DMS114 treated with DMSO at 0.1 percent for 48 hours (cell line): ENCODE measurements at regions not wholly inside any gene's neighbourhood (a gene's known extent, or its start where the extent isn't known, plus 50 kb on each side); places are given as distances from the start of the nearest gene placed in this dataset.
A peak's percentile ranks its signal among the peaks of the same experiment; 100 is the strongest.
"Not testable (repeated sequence)": the region's sequence is repeated elsewhere in the genome, so short reads cannot be mapped to it uniquely, and the experiment has no call there.

ENCODE experiments used
- DNase-seq: peaks from one replicate; lab custom pipeline; 2025; ENCODE audit not compliant: unreplicated experiment; lab: John Stamatoyannopoulos, UW

- no peak for DNase-seq
These were observed 104.5 kb downstream of the ZMAT3 start for GRCh38 chr3:178967177-178967532.

GRCh38 chr3:178966299-178967176 is 105.1 kb downstream of the ZMAT3 start:
- DNase-seq: peak; percentile 59

- no peak for DNase-seq
These were observed 107.1 kb downstream of the ZMAT3 start for GRCh38 chr3:178964551-178964950.

GRCh38 chr3:178960918-178961317 is 110.7 kb downstream of the ZMAT3 start:
- no peak for DNase-seq

GRCh38 chr3:178960181-178960580 is 111.4 kb downstream of the ZMAT3 start:
- no peak for DNase-seq

- no peak for DNase-seq
These were observed 120.9 kb downstream of the ZMAT3 start for GRCh38 chr3:178950676-178951075.

GRCh38 chr3:178949896-178950295 is 121.7 kb downstream of the ZMAT3 start:
- no peak for DNase-seq

GRCh38 chr3:178948546-178948945 is 123.1 kb downstream of the ZMAT3 start:
- DNase-seq: no peak

- no peak for DNase-seq
These were observed 123.9 kb downstream of the ZMAT3 start for GRCh38 chr3:178947738-178948137.

- not testable (repeated sequence) for DNase-seq
These were observed 129.3 kb downstream of the ZMAT3 start for GRCh38 chr3:178942261-178942660.

- DNase-seq: no peak
These were observed 141.5 kb downstream of the ZMAT3 start for GRCh38 chr3:178930116-178930515.

GRCh38 chr3:178916223-178916622 is 155.4 kb downstream of the ZMAT3 start:
- DNase-seq: no peak

- DNase-seq: no peak
These were observed 156.2 kb downstream of the ZMAT3 start for GRCh38 chr3:178915365-178915764.

GRCh38 chr3:178907081-178907480 is 164.5 kb downstream of the ZMAT3 start:
- no peak for DNase-seq

GRCh38 chr3:178901204-178901603 is 170.4 kb downstream of the ZMAT3 start:
- DNase-seq: no peak

- DNase-seq: no peak
These were observed 171.5 kb downstream of the ZMAT3 start for GRCh38 chr3:178900029-178900646.

- DNase-seq: no peak
These were observed 176.3 kb downstream of the ZMAT3 start for GRCh38 chr3:178895178-178895789.
